Keratinocyte (primary cell): ENCODE measurements at regions not wholly inside any gene's neighbourhood (a gene's known extent, or its start where the extent isn't known, plus 50 kb on each side); places are given as distances from the start of the nearest gene placed in this dataset.

Source experiments
- DNase-seq: peaks from one replicate; pipeline ENCODE4 v3.0.0-alpha.2; 2011; ENCODE audit warnings: low read depth, missing footprints, low spot score
- FAIRE-seq: peaks from 2 replicates; lab custom pipeline; 2011; peaks lifted over from hg19 to GRCh38; lab: Jason Lieb, UNC
- H2AFZ ChIP-seq: 2 replicates; pipeline ENCODE4 v1.6.0; 2012; ENCODE audit warnings: low read length, control low read depth, inconsistent platforms; ENCODE audit not compliant: control insufficient read depth
- H3K27ac ChIP-seq: 2 replicates; pipeline ENCODE4 v1.5.1; 2011; ENCODE audit warnings: low read length; ENCODE audit not compliant: control insufficient read depth, insufficient read depth
- H3K27me3 ChIP-seq: 3 replicates; pipeline ENCODE4 v1.6.0; 2011; ENCODE audit warnings: low read length; ENCODE audit not compliant: control insufficient read depth, insufficient read depth; ENCODE audit errors: extremely low read depth
- H3K36me3 ChIP-seq, 2 experiments: 2 replicates in 1 of 2; 3 replicates in 1 of 2; pipeline ENCODE4 v1.5.1; 2011; ENCODE audit warnings: low read length in 2 of 2, mild to moderate bottlenecking in 1 of 2; ENCODE audit not compliant: control insufficient read depth in 2 of 2, insufficient read depth in 2 of 2; ENCODE audit errors: extremely low read depth in 1 of 2
- H3K4me1 ChIP-seq: 3 replicates; pipeline ENCODE4 v1.5.1; 2011; ENCODE audit warnings: low read length; ENCODE audit not compliant: control insufficient read depth, insufficient read depth; ENCODE audit errors: extremely low read depth
- H3K4me2 ChIP-seq: 3 replicates; pipeline ENCODE4 v1.6.0; 2011; ENCODE audit warnings: low read depth, low read length; ENCODE audit not compliant: control insufficient read depth, insufficient read depth; ENCODE audit errors: extremely low read depth
- H3K4me3 ChIP-seq, 3 experiments: fragments of 200-600 bp in 1 of 3; sonication (generic) in 1 of 3; 2 replicates in 2 of 3; 3 replicates in 1 of 3; pipeline ENCODE4 v1.5.1; 2011 to 2016; ENCODE audit warnings: low read length in 3 of 3, mild to moderate bottlenecking in 3 of 3, control low read depth in 2 of 3, inconsistent platforms in 1 of 3, low read depth in 1 of 3, mixed read lengths in 1 of 3, mixed run types in 1 of 3, moderate library complexity in 1 of 3; ENCODE audit not compliant: control insufficient read depth in 2 of 3, insufficient read depth in 2 of 3; ENCODE audit errors: extremely low read depth in 1 of 3
- H3K79me2 ChIP-seq: 2 replicates; pipeline ENCODE4 v1.6.0; 2012; ENCODE audit warnings: low read length; ENCODE audit not compliant: control insufficient read depth, insufficient read depth
- H3K9ac ChIP-seq: 3 replicates; pipeline ENCODE4 v1.6.0; 2011; ENCODE audit warnings: low read length; ENCODE audit not compliant: control insufficient read depth, insufficient read depth; ENCODE audit errors: extremely low read depth
- H3K9me1 ChIP-seq: 3 replicates; pipeline ENCODE4 v1.6.0; 2011; ENCODE audit warnings: low read length; ENCODE audit not compliant: control insufficient read depth, insufficient read depth; ENCODE audit errors: extremely low read depth
- H3K9me3 ChIP-seq: 2 replicates; pipeline ENCODE4 v1.5.1; 2012; ENCODE audit warnings: low read depth, low read length; ENCODE audit not compliant: control insufficient read depth
- H4K20me1 ChIP-seq: 3 replicates; pipeline ENCODE4 v1.6.0; 2011; ENCODE audit warnings: low read length; ENCODE audit not compliant: control insufficient read depth, insufficient read depth; ENCODE audit errors: extremely low read depth
- EZH2 ChIP-seq: IDR thresholded peaks from one replicate; pipeline ENCODE4 v1.6.1; 2012; ENCODE audit warnings: inconsistent platforms, mild to moderate bottlenecking, low read length, moderate library complexity
- dilution Hi-C: fragments of 300-500 bp; cut with MboI; formaldehyde crosslinking; loops from one replicate; pipeline ENCODE4 v1.7.0; 2020; ENCODE audit warnings: low sequenced_read_pairs; ENCODE audit not compliant: extremely low pct_ligation_motif_present
- TF ChIP-seq, protein P1 (sequence below), 3 experiments: IDR thresholded peaks in 1 of 3; conservative IDR thresholded peaks in 1 of 3; optimal IDR thresholded peaks in 1 of 3; 2 replicates in 2 of 3; 3 replicates in 1 of 3; pipeline versions ENCODE3 to v1.5.1; 2011; ENCODE audit warnings: low read length in 3 of 3, mild to moderate bottlenecking in 3 of 3, moderate library complexity in 2 of 3, control low read depth in 1 of 3, inconsistent platforms in 1 of 3; ENCODE audit not compliant: insufficient read depth in 2 of 3; ENCODE audit errors: extremely low read depth in 1 of 3

DNA sequence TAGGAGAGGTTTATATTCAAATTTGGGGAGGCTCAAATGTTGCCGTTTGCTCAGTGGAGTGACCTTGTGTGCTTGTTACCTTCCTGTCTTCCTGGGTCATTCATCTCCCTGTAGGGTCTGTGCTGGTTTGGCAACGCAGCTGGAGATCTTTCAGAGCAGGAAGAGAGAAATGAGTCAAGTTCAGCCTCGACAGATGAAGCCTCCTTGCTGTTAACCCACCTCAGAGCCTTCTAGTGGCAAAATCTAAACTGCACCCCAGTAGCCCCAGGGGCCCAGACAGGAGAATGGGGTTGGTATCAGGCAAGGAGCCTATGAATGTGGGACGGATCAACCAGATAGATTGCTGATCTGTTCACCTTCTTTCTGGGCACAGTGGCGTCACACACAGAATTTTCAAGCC, 999.3 kb downstream of the VRK1 start:
- FAIRE-seq (no peak), DNase-seq (no peak)
- no peak overlapping the region for H3K27ac ChIP-seq
- no peaks in the 10 kb centered on the region for H4K20me1 ChIP-seq
- H3K4me3 ChIP-seq, result no peak overlapping the region
- no peak for TF ChIP-seq EZH2
- TF ChIP-seq, protein P1, sequence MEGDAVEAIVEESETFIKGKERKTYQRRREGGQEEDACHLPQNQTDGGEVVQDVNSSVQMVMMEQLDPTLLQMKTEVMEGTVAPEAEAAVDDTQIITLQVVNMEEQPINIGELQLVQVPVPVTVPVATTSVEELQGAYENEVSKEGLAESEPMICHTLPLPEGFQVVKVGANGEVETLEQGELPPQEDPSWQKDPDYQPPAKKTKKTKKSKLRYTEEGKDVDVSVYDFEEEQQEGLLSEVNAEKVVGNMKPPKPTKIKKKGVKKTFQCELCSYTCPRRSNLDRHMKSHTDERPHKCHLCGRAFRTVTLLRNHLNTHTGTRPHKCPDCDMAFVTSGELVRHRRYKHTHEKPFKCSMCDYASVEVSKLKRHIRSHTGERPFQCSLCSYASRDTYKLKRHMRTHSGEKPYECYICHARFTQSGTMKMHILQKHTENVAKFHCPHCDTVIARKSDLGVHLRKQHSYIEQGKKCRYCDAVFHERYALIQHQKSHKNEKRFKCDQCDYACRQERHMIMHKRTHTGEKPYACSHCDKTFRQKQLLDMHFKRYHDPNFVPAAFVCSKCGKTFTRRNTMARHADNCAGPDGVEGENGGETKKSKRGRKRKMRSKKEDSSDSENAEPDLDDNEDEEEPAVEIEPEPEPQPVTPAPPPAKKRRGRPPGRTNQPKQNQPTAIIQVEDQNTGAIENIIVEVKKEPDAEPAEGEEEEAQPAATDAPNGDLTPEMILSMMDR (optimal IDR thresholded peaks at IDR 0.05 in 1 of 3, IDR thresholded peaks at IDR 0.05 in 1 of 3, conservative IDR thresholded peaks at IDR 0.05 in 1 of 3; ENCODE audit: extremely low read depth in 1 of 3, insufficient read depth in 2 of 3, low read length in 3 of 3), result no peak
- H3K4me1 ChIP-seq, result no peaks in the 10 kb centered on the region
- no peaks in the 10 kb centered on the region for H3K9me3 ChIP-seq
- H3K27me3 ChIP-seq, result no peaks in the 10 kb centered on the region
- no peak overlapping the region for H2AFZ ChIP-seq
- H3K36me3 ChIP-seq, result no peaks in the 10 kb centered on the region
- H3K9ac ChIP-seq, result no peak overlapping the region
- no peaks in the 10 kb centered on the region for H3K9me1 ChIP-seq
- H3K79me2 ChIP-seq, result no peaks in the 10 kb centered on the region
- no peak overlapping the region for H3K4me2 ChIP-seq
- dilution Hi-C loops, result no loop called here

DNA sequence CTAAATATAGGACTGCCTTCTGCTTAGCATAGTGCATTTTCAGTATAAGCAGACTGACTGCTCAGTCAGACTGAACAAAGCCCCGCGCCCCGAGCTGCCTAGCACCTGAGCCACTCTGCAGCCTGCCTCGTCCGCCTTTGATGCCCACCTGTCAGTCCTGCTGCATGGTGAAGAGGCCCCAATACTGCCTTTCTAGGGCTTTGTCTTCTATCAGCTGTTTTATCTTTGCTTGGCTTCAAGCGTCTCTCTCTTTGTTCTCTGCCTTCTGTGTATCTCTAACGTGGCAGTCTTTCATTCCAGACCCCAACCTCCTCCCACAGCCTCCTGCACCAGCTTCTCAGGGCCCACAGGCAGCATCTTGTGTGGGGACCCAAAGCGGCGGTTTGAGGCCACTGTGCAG, 1001.0 kb downstream of the VRK1 start:
- Histone ChIP-seq H3K9me3 (no peaks in the 10 kb centered on the region), H3K27ac (no peak overlapping the region), H3K4me3 (no peak overlapping the region), H3K4me2 (no peak overlapping the region), H2AFZ (no peak overlapping the region), H3K4me1 (no peaks in the 10 kb centered on the region), H3K79me2 (no peaks in the 10 kb centered on the region), H3K36me3 (no peaks in the 10 kb centered on the region), H3K9ac (no peak overlapping the region), H4K20me1 (no peaks in the 10 kb centered on the region), H3K9me1 (no peaks in the 10 kb centered on the region), H3K27me3 (no peaks in the 10 kb centered on the region)
- DNase-seq, result no peak
- dilution Hi-C loops, result no loop called here
- FAIRE-seq, result no peak
- TF ChIP-seq EZH2, result no peak
- TF ChIP-seq, protein P1 (optimal IDR thresholded peaks at IDR 0.05 in 1 of 3, IDR thresholded peaks at IDR 0.05 in 1 of 3, conservative IDR thresholded peaks at IDR 0.05 in 1 of 3; ENCODE audit: extremely low read depth in 1 of 3, insufficient read depth in 2 of 3, low read length in 3 of 3), result no peak
